HL-60 (cell line): ENCODE measurements at regions not wholly inside any gene's neighbourhood (a gene's known extent, or its start where the extent isn't known, plus 50 kb on each side); places are given as distances from the start of the nearest gene placed in this dataset.

Source experiments
- GABPA ChIP-seq: IDR thresholded peaks from 2 replicates; pipeline ENCODE4 v1.6.1; 2012; ENCODE audit warnings: low read depth
- POLR2AphosphoS5 ChIP-seq: IDR thresholded peaks from 2 replicates; pipeline ENCODE4 v1.6.1; 2012; ENCODE audit warnings: low read depth
- SPI1 ChIP-seq: IDR thresholded peaks from 2 replicates; pipeline ENCODE4 v1.6.1; 2012; ENCODE audit warnings: low read depth, mild to moderate bottlenecking, borderline replicate concordance
- TF ChIP-seq, protein P1 (sequence below): IDR thresholded peaks from 2 replicates; pipeline ENCODE4 v1.6.1; 2012; ENCODE audit warnings: low read depth; ENCODE audit not compliant: insufficient replicate concordance
- TF ChIP-seq, protein P2 (sequence below): IDR thresholded peaks from one replicate; pipeline ENCODE4 v1.5.1; 2011; ENCODE audit warnings: low read length, control low read depth, inconsistent platforms; ENCODE audit not compliant: insufficient read depth

DNA sequence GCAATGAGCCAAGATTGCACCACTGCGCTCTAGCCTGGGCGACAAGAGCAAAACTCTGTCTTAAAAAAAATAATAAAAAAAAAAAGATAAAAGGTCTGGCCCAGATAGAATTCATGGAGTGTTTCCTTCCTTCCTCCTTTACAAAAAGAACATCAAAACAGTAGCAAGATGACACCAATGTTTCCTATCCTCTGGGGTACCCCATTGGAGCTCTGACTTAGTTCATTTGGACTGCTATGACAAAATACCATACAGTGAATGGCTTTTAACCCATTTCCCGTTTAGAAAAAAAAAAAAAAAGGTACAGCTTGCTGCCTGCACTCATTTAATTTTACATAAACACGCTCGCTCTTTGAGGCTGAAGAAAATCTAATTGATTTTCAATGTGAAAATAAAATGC lies 89.9 kb upstream of the PRKX start:
- TF ChIP-seq, protein P1, sequence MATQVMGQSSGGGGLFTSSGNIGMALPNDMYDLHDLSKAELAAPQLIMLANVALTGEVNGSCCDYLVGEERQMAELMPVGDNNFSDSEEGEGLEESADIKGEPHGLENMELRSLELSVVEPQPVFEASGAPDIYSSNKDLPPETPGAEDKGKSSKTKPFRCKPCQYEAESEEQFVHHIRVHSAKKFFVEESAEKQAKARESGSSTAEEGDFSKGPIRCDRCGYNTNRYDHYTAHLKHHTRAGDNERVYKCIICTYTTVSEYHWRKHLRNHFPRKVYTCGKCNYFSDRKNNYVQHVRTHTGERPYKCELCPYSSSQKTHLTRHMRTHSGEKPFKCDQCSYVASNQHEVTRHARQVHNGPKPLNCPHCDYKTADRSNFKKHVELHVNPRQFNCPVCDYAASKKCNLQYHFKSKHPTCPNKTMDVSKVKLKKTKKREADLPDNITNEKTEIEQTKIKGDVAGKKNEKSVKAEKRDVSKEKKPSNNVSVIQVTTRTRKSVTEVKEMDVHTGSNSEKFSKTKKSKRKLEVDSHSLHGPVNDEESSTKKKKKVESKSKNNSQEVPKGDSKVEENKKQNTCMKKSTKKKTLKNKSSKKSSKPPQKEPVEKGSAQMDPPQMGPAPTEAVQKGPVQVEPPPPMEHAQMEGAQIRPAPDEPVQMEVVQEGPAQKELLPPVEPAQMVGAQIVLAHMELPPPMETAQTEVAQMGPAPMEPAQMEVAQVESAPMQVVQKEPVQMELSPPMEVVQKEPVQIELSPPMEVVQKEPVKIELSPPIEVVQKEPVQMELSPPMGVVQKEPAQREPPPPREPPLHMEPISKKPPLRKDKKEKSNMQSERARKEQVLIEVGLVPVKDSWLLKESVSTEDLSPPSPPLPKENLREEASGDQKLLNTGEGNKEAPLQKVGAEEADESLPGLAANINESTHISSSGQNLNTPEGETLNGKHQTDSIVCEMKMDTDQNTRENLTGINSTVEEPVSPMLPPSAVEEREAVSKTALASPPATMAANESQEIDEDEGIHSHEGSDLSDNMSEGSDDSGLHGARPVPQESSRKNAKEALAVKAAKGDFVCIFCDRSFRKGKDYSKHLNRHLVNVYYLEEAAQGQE: no peak
- TF ChIP-seq, protein P2, sequence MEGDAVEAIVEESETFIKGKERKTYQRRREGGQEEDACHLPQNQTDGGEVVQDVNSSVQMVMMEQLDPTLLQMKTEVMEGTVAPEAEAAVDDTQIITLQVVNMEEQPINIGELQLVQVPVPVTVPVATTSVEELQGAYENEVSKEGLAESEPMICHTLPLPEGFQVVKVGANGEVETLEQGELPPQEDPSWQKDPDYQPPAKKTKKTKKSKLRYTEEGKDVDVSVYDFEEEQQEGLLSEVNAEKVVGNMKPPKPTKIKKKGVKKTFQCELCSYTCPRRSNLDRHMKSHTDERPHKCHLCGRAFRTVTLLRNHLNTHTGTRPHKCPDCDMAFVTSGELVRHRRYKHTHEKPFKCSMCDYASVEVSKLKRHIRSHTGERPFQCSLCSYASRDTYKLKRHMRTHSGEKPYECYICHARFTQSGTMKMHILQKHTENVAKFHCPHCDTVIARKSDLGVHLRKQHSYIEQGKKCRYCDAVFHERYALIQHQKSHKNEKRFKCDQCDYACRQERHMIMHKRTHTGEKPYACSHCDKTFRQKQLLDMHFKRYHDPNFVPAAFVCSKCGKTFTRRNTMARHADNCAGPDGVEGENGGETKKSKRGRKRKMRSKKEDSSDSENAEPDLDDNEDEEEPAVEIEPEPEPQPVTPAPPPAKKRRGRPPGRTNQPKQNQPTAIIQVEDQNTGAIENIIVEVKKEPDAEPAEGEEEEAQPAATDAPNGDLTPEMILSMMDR: no peak
- no peak for TF ChIP-seq POLR2AphosphoS5
- TF ChIP-seq GABPA: no peak
- no peak for TF ChIP-seq SPI1
